Hematopoietic multipotent progenitor cell treated with erythropoietin and hydrocortisone succinate and interleukin-3 and kit ligand, for 17 days (in vitro differentiated cells): ENCODE measurements at regions not wholly inside any gene's neighbourhood (a gene's known extent, or its start where the extent isn't known, plus 50 kb on each side); places are given as distances from the start of the nearest gene placed in this dataset.

Experiments
- DNase-seq: peaks from one replicate; pipeline ENCODE4 v3.0.0-alpha.2; 2015; ENCODE audit warnings: low spot score

DNA sequence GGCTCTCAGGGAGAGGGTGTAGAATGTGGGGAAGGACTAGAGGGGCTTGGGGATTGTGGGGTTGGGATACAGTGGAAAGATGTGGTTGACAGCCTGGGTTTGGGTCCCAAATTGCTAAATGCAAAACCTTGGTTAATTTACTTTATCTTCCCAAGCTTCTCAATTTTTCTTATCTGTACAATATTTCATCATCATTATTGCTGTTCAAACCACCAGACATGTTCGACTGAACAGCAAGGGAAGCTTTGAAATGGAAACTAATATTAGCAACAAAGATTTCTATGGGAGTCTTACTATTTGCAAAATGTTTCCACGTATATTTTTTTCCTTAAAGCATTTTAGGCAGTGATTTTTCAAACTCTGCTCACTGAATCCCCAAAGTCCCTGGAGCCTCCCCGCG, 67.0 kb upstream of the KAZN start:
- no peak for DNase-seq

DNA sequence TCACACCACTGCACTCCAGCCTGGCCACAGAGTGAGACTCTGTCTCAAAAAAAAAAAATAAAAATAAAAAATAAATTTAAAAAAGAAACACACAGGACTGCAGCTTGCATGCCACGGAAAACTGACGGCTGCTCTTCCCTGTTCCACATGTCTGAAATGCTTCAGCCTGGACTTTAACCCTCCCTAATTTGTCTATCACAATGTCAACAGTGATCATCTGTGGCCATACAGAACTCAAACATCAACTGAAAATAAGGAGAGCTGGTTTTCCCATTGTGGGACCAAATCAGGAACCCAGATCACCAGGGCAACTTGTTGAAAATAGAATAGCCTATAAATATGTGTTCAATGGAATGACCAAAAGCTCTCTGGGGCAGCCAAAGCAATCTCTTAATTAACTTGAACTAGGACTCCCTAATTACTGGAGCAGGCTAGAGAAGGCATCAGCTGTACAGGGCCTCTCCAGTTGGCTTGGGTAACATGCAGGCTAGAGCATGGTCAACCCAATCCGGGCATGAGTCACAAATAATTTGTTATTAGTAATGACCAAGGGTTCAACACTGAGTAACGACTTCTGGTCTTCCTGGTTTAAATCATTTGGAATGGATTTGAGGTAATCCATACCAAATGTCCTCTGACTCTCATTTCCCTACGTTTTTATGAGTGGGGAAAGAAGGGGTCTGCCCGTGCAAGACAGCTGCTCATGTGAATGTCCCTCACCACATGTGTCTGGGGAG, 62.7 kb upstream of the KAZN start:
- no peak for DNase-seq

- DNase-seq: no peak
These were observed 60.1 kb upstream of the KAZN start for GRCh38 chr1:14538335-14538734.

DNA sequence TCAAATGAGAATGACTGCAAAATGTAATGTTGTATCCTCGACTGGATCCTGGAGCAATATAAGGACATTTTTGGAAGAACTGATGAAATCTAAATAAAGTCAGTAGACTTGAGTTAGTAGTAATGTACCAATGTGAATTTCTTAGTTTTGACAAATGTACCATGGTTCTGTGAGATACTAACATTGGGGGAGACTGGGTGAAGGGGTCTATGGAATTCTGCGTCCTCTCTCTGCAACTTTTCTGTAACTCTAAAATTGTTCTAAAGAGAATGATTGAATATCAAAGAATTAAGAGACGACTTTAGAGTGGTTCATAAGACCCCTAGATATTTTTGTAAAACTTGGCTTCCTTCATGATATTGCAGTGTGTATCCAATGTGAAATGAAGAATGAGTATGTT, 59.2 kb upstream of the KAZN start:
- DNase-seq: no peak

DNA sequence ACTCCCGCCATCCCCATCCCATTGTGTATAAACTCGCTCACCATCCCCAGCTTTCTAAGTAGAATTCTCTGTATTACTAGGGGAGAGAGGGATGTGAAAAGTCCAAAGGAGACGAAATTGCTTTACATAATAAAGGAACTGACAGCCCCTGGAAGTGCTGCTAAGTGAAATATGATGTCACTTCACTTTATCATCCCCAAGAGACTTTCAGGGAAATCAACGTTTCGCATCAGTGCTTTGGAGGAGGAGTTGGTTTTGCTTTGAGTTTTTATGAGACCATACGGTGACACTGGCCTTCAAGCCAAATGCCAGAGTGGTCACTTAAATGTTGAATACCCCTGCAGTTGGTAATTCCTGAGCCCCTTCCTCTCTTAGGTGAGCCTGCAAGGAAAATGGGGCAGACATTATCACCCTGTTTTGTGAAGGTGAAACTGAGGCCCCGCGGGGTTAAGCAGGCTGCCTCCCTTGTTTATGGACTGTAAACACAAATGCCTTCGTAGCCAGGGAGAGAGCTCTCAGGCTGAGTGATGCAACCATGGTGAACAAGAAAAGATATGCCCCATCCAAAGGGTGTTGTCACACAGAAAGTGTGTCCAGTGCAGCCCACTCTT, 58.4 kb upstream of the KAZN start:
- DNase-seq: no peak

- DNase-seq: no peak
These were observed 57.1 kb upstream of the KAZN start for GRCh38 chr1:14541348-14541747.

GRCh38 chr1:14543191-14543840, 55.2 kb upstream of the KAZN start:
- DNase-seq: no peak

DNA sequence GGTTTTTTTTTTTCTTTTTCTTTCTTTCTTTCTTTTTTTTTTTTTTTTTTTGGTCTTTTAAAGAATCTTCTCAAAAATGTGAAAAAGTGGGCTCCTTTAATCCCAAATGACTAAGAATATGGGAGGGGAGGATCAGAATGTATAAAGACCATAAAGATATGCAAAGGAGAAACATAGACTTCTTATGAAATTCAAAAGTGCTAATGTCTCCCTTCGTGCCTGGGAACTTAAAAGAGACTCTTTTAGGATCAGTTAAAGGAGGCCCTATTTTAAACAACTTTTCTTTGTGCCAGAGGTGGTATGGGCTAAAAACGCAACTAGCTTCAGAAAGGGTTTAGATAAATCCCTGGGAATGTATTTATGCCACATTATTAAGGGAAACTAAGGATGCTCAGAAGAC, 54.2 kb upstream of the KAZN start:
- no peak for DNase-seq

- DNase-seq: no peak
These were observed 53.0 kb upstream of the KAZN start for GRCh38 chr1:14545422-14546025.

DNA sequence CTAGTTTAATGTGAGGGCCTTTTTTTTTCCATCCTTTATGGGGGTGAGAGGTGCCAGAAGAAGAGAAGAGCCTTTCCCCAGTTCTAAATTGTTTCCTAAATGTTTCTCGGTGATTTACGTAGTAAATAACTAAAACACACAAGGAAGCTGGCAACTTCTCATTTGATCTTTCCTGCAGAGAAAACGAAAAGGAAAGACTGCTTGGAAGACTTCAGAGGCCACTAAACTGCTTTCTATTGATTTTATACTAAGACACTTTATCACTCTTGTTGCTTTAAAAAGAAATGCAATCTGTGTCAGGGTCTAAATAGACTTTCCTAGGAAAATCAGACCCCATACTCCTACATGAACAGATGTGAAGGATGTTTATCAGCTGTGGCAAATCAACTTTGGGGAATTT, 52.1 kb upstream of the KAZN start:
- no peak for DNase-seq
